ENCODE measurements at regions not wholly inside any gene's neighbourhood (a gene's known extent, or its start where the extent isn't known, plus 50 kb on each side); places are given as distances from the start of the nearest gene placed in this dataset.

GRCh38 chr1:14468751-14469150, 129.7 kb upstream of the KAZN start:
- intact Hi-C loops (cut with DNase I): no loop called here
- Histone ChIP-seq H3K4me1 (no peaks in the 10 kb centered on the region), H3K27me3 (ENCODE audit: low read depth) (peaks cover 3% of the 10 kb centered on the region), H3K36me3 (no peaks in the 10 kb centered on the region), H3K4me3 (no peak overlapping the region), H3K27ac (no peak overlapping the region), H3K9me3 (no peaks in the 10 kb centered on the region)
- TF ChIP-seq CTCF (IDR thresholded peaks at IDR 0.05): no peak
- no peak for ATAC-seq
- DNase-seq: no peak

DNA sequence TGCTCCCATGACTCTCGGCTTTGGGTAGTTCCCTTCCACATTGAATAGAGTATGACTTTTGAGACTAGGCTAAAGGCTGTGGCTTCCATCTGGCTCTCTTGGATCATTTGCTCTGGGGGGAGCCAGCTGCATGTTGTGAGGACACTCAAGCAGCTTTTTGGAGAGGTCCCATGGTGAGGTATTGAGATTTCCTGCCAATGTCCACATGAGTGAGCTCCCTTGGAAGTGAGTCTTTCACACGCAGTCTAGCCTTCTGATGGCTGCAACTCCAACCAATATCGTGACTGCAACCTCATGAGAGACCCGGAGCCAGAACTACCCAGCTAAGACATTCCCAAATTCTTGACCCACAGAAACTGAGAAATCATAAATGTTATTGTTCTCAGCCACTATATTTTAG, 127.7 kb upstream of the KAZN start:
- DNase-seq: no peak
- no peak for TF ChIP-seq CTCF (IDR thresholded peaks at IDR 0.05)
- intact Hi-C loops (cut with DNase I): no loop called here
- H3K27me3 ChIP-seq (ENCODE audit: low read depth): no peaks in the 10 kb centered on the region
- no peak for ATAC-seq
- no peak overlapping the region for H3K4me3 ChIP-seq
- no peak overlapping the region for H3K27ac ChIP-seq
- no peaks in the 10 kb centered on the region for H3K4me1 ChIP-seq
- no peaks in the 10 kb centered on the region for H3K36me3 ChIP-seq
- H3K9me3 ChIP-seq: no peaks in the 10 kb centered on the region

DNA sequence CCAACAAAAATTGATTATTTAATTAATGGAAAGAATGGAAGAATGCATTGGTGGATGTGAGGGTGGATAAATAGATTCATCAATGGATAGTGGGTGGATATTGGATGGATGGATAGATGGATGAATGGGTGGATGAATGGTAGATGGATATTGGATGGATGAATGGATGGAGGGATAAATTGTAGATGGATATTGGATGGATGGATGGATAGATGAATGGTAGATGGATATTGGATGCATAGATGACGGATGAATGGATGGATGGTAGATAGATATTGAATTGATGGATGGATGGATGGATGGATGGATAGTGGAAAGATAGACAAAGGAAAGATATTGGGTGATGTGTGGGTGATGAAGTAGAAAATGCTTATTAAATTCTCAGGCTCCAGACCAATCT, 123.6 kb upstream of the KAZN start:
- Histone ChIP-seq H3K27me3 (ENCODE audit: low read depth) (no peaks in the 10 kb centered on the region), H3K4me3 (no peak overlapping the region), H3K9me3 (no peaks in the 10 kb centered on the region), H3K36me3 (no peaks in the 10 kb centered on the region), H3K27ac (no peak overlapping the region), H3K4me1 (no peaks in the 10 kb centered on the region)
- ATAC-seq: no peak
- intact Hi-C loops (cut with DNase I): no loop called here
- DNase-seq: no peak
- no peak for TF ChIP-seq CTCF (IDR thresholded peaks at IDR 0.05)

DNA sequence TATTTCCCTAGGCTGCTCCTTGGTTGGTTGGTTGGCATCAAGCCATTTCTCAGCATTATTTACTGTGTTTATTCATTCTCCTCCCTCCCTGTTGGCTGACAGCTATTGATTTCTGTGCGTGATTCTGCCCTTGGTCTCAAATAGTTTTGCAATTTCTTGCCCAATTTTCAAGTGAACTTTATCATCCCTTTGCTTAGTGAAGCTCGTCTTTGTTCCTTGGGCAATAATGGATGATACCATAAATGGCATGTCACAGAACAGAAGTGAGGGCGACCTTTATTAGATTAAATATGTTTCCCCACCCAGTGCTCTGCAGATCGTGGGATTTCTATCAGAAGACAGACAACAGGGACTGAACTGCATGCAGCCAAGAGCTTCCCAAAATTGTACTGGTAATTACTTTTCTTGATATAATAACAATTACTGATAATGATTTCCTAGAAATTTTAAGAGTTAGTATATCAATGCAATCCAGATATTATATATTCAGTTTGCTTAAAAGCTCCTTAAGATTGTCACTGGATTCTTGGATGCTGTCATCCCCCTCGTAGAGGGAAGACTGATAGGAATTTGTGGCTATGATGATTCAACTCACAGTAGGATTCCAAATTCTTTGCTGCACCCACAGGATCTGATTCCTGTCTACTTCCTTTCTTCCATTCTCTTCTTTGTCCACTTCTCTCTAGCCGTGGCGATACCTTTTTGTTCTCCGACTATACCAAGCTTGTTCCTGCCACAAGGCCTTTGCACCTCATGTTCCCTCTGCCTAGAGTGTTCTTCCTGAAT, 122.1 kb upstream of the KAZN start:
- DNase-seq: no peak
- intact Hi-C loops (cut with DNase I): no loop called here

DNA sequence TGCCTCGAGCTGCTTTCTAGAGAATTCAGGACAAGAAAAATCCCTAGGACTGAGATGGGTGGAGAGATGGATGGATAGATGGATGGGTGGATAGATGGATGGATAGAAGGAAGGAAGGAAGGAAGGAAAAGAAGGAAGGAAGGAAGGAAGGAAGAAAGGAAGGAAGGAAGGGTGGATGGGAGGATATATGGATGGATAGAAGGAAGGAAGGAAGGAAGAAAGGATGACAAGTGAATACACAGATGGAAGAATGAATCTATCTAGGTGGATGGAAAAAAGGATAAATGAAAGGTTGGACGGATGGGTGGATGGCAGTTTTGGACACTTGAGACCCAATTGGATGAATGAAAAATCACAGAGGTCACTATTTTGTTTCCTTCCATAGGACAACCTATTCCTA, 120.4 kb upstream of the KAZN start:
- no peak overlapping the region for H3K27ac ChIP-seq
- H3K27me3 ChIP-seq (ENCODE audit: low read depth): no peaks in the 10 kb centered on the region
- intact Hi-C loops (cut with DNase I): no loop called here
- ATAC-seq (no peak), DNase-seq (no peak)
- TF ChIP-seq CTCF (IDR thresholded peaks at IDR 0.05): no peak
- H3K36me3 ChIP-seq: no peaks in the 10 kb centered on the region
- no peaks in the 10 kb centered on the region for H3K9me3 ChIP-seq
- no peaks in the 10 kb centered on the region for H3K4me1 ChIP-seq
- no peak overlapping the region for H3K4me3 ChIP-seq

More for the DNA sequence above, 122.1 kb upstream of the KAZN start:
- no peak overlapping the region for H3K27ac ChIP-seq
- no peaks in the 10 kb centered on the region for H3K9me3 ChIP-seq
- H3K4me3 ChIP-seq: no peak overlapping the region
- no peaks in the 10 kb centered on the region for H3K4me1 ChIP-seq
- no peaks in the 10 kb centered on the region for H3K36me3 ChIP-seq
- no peak for TF ChIP-seq CTCF (IDR thresholded peaks at IDR 0.05)
- no peak for ATAC-seq
- no peaks in the 10 kb centered on the region for H3K27me3 ChIP-seq (ENCODE audit: low read depth)

Data from lower lobe of right lung (tissue), 2 donors.